H1 (cell line): ENCODE measurements at regions not wholly inside any gene's neighbourhood (a gene's known extent, or its start where the extent isn't known, plus 50 kb on each side); places are given as distances from the start of the nearest gene placed in this dataset.

Source experiments
- CTCF ChIA-PET: fragments of 300-600 bp; sonication (Branson Sonifier 250); formaldehyde crosslinking; loops from one replicate; lab custom pipeline; 2021; ENCODE audit not compliant: partially characterized antibody; lab: Charles Lee
- POLR2A ChIA-PET: fragments of 300-600 bp; sonication (Branson Sonifier 250); formaldehyde crosslinking; loops from one replicate; lab custom pipeline; 2021; ENCODE audit warnings: inconsistent platforms; ENCODE audit not compliant: partially characterized antibody; lab: Charles Lee
- DNase-seq, 2 experiments: peaks; one replicate each; pipeline versions ENCODE4 v3.0.0 to v3.0.0-alpha.2; 2010 to 2022; ENCODE audit warnings: low spot score in 2 of 2, low read depth in 1 of 2, mixed read lengths in 1 of 2
- FAIRE-seq: peaks from 2 replicates; lab custom pipeline; 2011; peaks lifted over from hg19 to GRCh38; lab: Jason Lieb, UNC
- H2AFZ ChIP-seq: 2 replicates; pipeline ENCODE4 v1.8.1; 2012; ENCODE audit warnings: low read length, inconsistent platforms
- H2AK5ac ChIP-seq: 2 replicates; pipeline ENCODE4 v1.6.1; 2013; ENCODE audit warnings: low read depth, low read length
- H2BK120ac ChIP-seq: replicated peaks from 2 replicates; pipeline ENCODE3; 2013; ENCODE audit warnings: low read depth, low read length, inconsistent platforms
- H2BK12ac ChIP-seq: 2 replicates; pipeline ENCODE4 v1.6.1; 2013; ENCODE audit warnings: low read depth, low read length
- H2BK15ac ChIP-seq: 2 replicates; pipeline ENCODE4 v1.6.1; 2013; ENCODE audit warnings: low read length
- H2BK20ac ChIP-seq: 2 replicates; pipeline ENCODE4 v1.6.1; 2013; ENCODE audit warnings: low read length
- H2BK5ac ChIP-seq: 2 replicates; pipeline ENCODE4 v1.6.1; 2013; ENCODE audit warnings: low read depth, low read length
- H3K14ac ChIP-seq: 2 replicates; pipeline ENCODE4 v1.6.1; 2013; ENCODE audit warnings: inconsistent platforms; ENCODE audit not compliant: insufficient read length
- H3K18ac ChIP-seq: 2 replicates; pipeline ENCODE4 v1.6.1; 2013; ENCODE audit warnings: low read length; ENCODE audit errors: extremely low read depth
- H3K23ac ChIP-seq: 2 replicates; pipeline ENCODE4 v1.6.1; 2013; ENCODE audit warnings: inconsistent platforms; ENCODE audit not compliant: insufficient read length
- H3K23me2 ChIP-seq: 2 replicates; pipeline ENCODE4 v1.6.1; 2013; ENCODE audit warnings: low read depth, low read length
- H3K27ac ChIP-seq: 2 replicates; pipeline ENCODE4 v1.6.1; 2011; ENCODE audit warnings: low read depth, low read length, inconsistent platforms
- H3K27me3 ChIP-seq, 4 experiments: replicated peaks in 1 of 4; 1 replicate in 1 of 4; 2 replicates in 3 of 4; pipeline versions ENCODE4 v1.6.1 to v1.8.1; 2011 to 2013; ENCODE audit warnings: low read length in 3 of 4, mild to moderate bottlenecking in 3 of 4, inconsistent platforms in 2 of 4, mixed read lengths in 2 of 4, moderate library complexity in 1 of 4; ENCODE audit not compliant: control insufficient read depth in 3 of 4, insufficient read depth in 3 of 4; ENCODE audit errors: extremely low read depth in 1 of 4
- H3K36me3 ChIP-seq, 4 experiments: 2 replicates each; pipeline versions ENCODE4 v1.6.1 to v1.8.1; 2011 to 2013; ENCODE audit warnings: mild to moderate bottlenecking in 4 of 4, low read length in 3 of 4, moderate library complexity in 2 of 4, control low read depth in 1 of 4, inconsistent platforms in 1 of 4; ENCODE audit not compliant: insufficient read depth in 4 of 4, control insufficient read depth in 2 of 4
- H3K4ac ChIP-seq: replicated peaks from 2 replicates; pipeline ENCODE3; 2013; ENCODE audit warnings: low read length, low read depth, mixed read lengths, inconsistent platforms; ENCODE audit not compliant: insufficient read length
- H3K4me1 ChIP-seq, 4 experiments: replicated peaks in 1 of 4; 1 replicate in 1 of 4; 2 replicates in 3 of 4; pipeline versions ENCODE4 v1.6.1 to v1.8.1; 2011 to 2013; ENCODE audit warnings: low read length in 3 of 4, inconsistent platforms in 2 of 4, mixed read lengths in 1 of 4; ENCODE audit not compliant: insufficient read depth in 4 of 4, control insufficient read depth in 3 of 4
- H3K4me2 ChIP-seq, 2 experiments: 2 replicates each; pipeline versions ENCODE4 v1.6.1 to v1.8.1; 2011 to 2013; ENCODE audit warnings: low read depth in 2 of 2, low read length in 2 of 2, control low read depth in 1 of 2, inconsistent platforms in 1 of 2, mild to moderate bottlenecking in 1 of 2; ENCODE audit not compliant: insufficient read depth in 1 of 2
- H3K4me3 ChIP-seq, 4 experiments: fragments of 200-600, 300-600 bp in 1 of 4; sonication (generic), shearing (Covaris generic), sonication (Bioruptor Twin) in 1 of 4; 2 replicates each; pipeline versions ENCODE4 v1.5.1 to v1.8.1; 2011 to 2016; ENCODE audit warnings: low read length in 4 of 4, low read depth in 3 of 4, control low read depth in 2 of 4, inconsistent platforms in 2 of 4, mild to moderate bottlenecking in 2 of 4, mixed read lengths in 1 of 4, moderate library complexity in 1 of 4; ENCODE audit not compliant: insufficient read depth in 2 of 4; ENCODE audit errors: extremely low read depth in 1 of 4
- H3K56ac ChIP-seq: replicated peaks from 2 replicates; pipeline ENCODE3; 2013; ENCODE audit warnings: low read depth, mild to moderate bottlenecking, mixed read lengths, low read length, inconsistent platforms; ENCODE audit not compliant: insufficient read length
- H3K79me1 ChIP-seq: 2 replicates; pipeline ENCODE4 v1.6.1; 2013; ENCODE audit warnings: low read depth, low read length, control low read depth
- H3K79me2 ChIP-seq, 2 experiments: 2 replicates each; pipeline versions ENCODE4 v1.6.1 to v1.8.1; 2012 to 2013; ENCODE audit warnings: low read length in 2 of 2, mild to moderate bottlenecking in 2 of 2, inconsistent platforms in 1 of 2; ENCODE audit not compliant: insufficient read depth in 2 of 2, control insufficient read depth in 1 of 2
- H3K9ac ChIP-seq, 4 experiments: replicated peaks in 1 of 4; 1 replicate in 1 of 4; 2 replicates in 3 of 4; pipeline versions ENCODE4 v1.6.1 to v1.8.1; 2011 to 2013; ENCODE audit warnings: low read depth in 3 of 4, low read length in 3 of 4, control low read depth in 2 of 4, mild to moderate bottlenecking in 2 of 4, moderate library complexity in 2 of 4, inconsistent platforms in 1 of 4; ENCODE audit errors: extremely low read depth in 1 of 4
- H3K9me3 ChIP-seq, 2 experiments: 2 replicates each; pipeline versions ENCODE4 v1.6.1 to v1.8.1; 2012 to 2013; ENCODE audit warnings: mild to moderate bottlenecking in 2 of 2, moderate library complexity in 2 of 2, control low read depth in 1 of 2, inconsistent platforms in 1 of 2, low read depth in 1 of 2, low read length in 1 of 2, mixed read lengths in 1 of 2; ENCODE audit not compliant: insufficient read depth in 2 of 2
- H4K20me1 ChIP-seq, 2 experiments: replicated peaks in 1 of 2; 2 replicates each; pipeline versions ENCODE3 to v1.8.1; 2011 to 2013; ENCODE audit warnings: inconsistent platforms in 2 of 2, low read length in 2 of 2, mild to moderate bottlenecking in 1 of 2; ENCODE audit not compliant: insufficient read depth in 2 of 2, control insufficient read depth in 1 of 2
- H4K5ac ChIP-seq: 2 replicates; pipeline ENCODE4 v1.6.1; 2013; ENCODE audit warnings: low read length, low read depth, mixed read lengths, inconsistent platforms; ENCODE audit not compliant: insufficient read length
- H4K8ac ChIP-seq: 2 replicates; pipeline ENCODE4 v1.8.0; 2013; ENCODE audit warnings: mild to moderate bottlenecking, moderate library complexity, low read length, inconsistent platforms; ENCODE audit not compliant: insufficient read depth; ENCODE audit errors: extremely low read depth
- H4K91ac ChIP-seq: replicated peaks from 2 replicates; pipeline ENCODE3; 2013; ENCODE audit warnings: low read length, mixed read lengths, inconsistent platforms; ENCODE audit not compliant: insufficient read length
- BACH1 ChIP-seq: IDR thresholded peaks from 2 replicates; pipeline ENCODE4 v1.6.1; 2012; ENCODE audit warnings: low read length, improper control_type of control experiment
- BCL11A ChIP-seq, 2 experiments: IDR thresholded peaks; one replicate each; pipeline ENCODE4 v1.6.1; 2011; ENCODE audit warnings: low read depth in 2 of 2, low read length in 2 of 2, mild to moderate bottlenecking in 2 of 2
- CBX5 ChIP-seq: fragments of 300-800, 300-1000 bp; sonication (generic); IDR thresholded peaks from 2 replicates; pipeline ENCODE4 v1.7.1; 2016; ENCODE audit warnings: antibody characterized with exemption, low read length, low read depth
- CHD1 ChIP-seq: IDR thresholded peaks from 2 replicates; pipeline ENCODE4 v1.6.1; 2012; ENCODE audit warnings: low read depth, low read length, improper control_type of control experiment
- CREB1 ChIP-seq: IDR thresholded peaks from 2 replicates; pipeline ENCODE4 v1.6.1; 2012; ENCODE audit warnings: inconsistent platforms
- EP300 ChIP-seq, 2 experiments: IDR thresholded peaks; 1 replicate in 1 of 2; 2 replicates in 1 of 2; pipeline ENCODE4 v1.6.1; 2011 to 2012; ENCODE audit warnings: low read depth in 2 of 2, low read length in 2 of 2, mild to moderate bottlenecking in 2 of 2, borderline replicate concordance in 1 of 2, inconsistent platforms in 1 of 2, moderate library complexity in 1 of 2
- HDAC2 ChIP-seq, 2 experiments: fragments of 300-600 bp in 1 of 2; sonication (generic) in 1 of 2; IDR thresholded peaks; 2 replicates each; pipeline ENCODE4 v1.6.1; 2011 to 2012; ENCODE audit warnings: low read depth in 2 of 2, low read length in 2 of 2, mild to moderate bottlenecking in 2 of 2, moderate library complexity in 2 of 2, borderline replicate concordance in 1 of 2, inconsistent platforms in 1 of 2
- JUN ChIP-seq: IDR thresholded peaks from 2 replicates; pipeline ENCODE4 v1.6.1; 2011; ENCODE audit warnings: low read depth, mild to moderate bottlenecking, improper control_type of control experiment, low read length
- NANOG ChIP-seq: IDR thresholded peaks from 2 replicates; pipeline ENCODE4 v1.6.1; 2011; ENCODE audit warnings: low read length, low read depth, mild to moderate bottlenecking, inconsistent platforms; ENCODE audit not compliant: insufficient read depth, poor library complexity, severe bottlenecking
- PHF8 ChIP-seq: fragments of 200-600 bp; sonication (generic); conservative IDR thresholded peaks from 2 replicates; pipeline ENCODE4 v1.7.1; 2012; ENCODE audit warnings: low read depth, mild to moderate bottlenecking, inconsistent platforms, low read length, moderate library complexity
- POLR2A ChIP-seq, 2 experiments: IDR thresholded peaks; 1 replicate in 1 of 2; 2 replicates in 1 of 2; pipeline ENCODE4 v1.6.1; 2011; ENCODE audit warnings: low read depth in 2 of 2, low read length in 2 of 2, mild to moderate bottlenecking in 2 of 2; ENCODE audit errors: control extremely low read depth in 1 of 2
- POLR2AphosphoS5 ChIP-seq: IDR thresholded peaks from 2 replicates; pipeline ENCODE4 v1.6.1; 2011; ENCODE audit warnings: low read depth, low read length
- POU5F1 ChIP-seq: IDR thresholded peaks from 2 replicates; pipeline ENCODE4 v1.6.1; 2011; ENCODE audit warnings: low read depth, mild to moderate bottlenecking, low read length, moderate library complexity
- SIRT6 ChIP-seq: IDR thresholded peaks from one replicate; pipeline ENCODE4 v1.7.1; 2012; ENCODE audit warnings: low read length, inconsistent platforms
- SIX5 ChIP-seq: IDR thresholded peaks from 2 replicates; pipeline ENCODE4 v1.6.1; 2011; ENCODE audit warnings: mild to moderate bottlenecking, low read depth, low read length
- SP2 ChIP-seq: IDR thresholded peaks from 2 replicates; pipeline ENCODE4 v1.6.1; 2012; ENCODE audit warnings: mild to moderate bottlenecking, low read length, inconsistent platforms
- YY1 ChIP-seq: IDR thresholded peaks from 2 replicates; pipeline ENCODE4 v1.6.1; 2011; ENCODE audit warnings: low read depth, mild to moderate bottlenecking, low read length
- WGBS, 2 experiments: shearing (Covaris generic) in 1 of 2; methylation state at CpG; one replicate each; pipeline versions ENCODE4 v1.1.6 to v1.1.7; 2013 to 2015; ENCODE audit warnings: low lambda C conversion rate in 2 of 2, mixed read lengths in 2 of 2, inconsistent platforms in 1 of 2, low coverage in 1 of 2, missing lambda C conversion rate in 1 of 2; ENCODE audit not compliant: insufficient replicate concordance in 2 of 2, insufficient coverage in 1 of 2, insufficient read length in 1 of 2; ENCODE audit errors: extremely low coverage in 1 of 2, missing lambda C conversion rate in 1 of 2; 5-methylcytosine and 5-hydroxymethylcytosine counted together

- H3K79me2 ChIP-seq: no peaks in the 10 kb centered on the region
- H2BK5ac ChIP-seq: no peak overlapping the region
- no peak overlapping the region for H2BK120ac ChIP-seq
- H3K4me3 ChIP-seq: no peak overlapping the region
- H3K27ac ChIP-seq: no peak overlapping the region
- H2BK12ac ChIP-seq: no peak overlapping the region
- H4K91ac ChIP-seq: no peak overlapping the region
- no peaks in the 10 kb centered on the region for H3K9me3 ChIP-seq
- H3K23ac ChIP-seq: no peak overlapping the region
- H3K4me2 ChIP-seq: no peak overlapping the region
- H2BK15ac ChIP-seq: no peak overlapping the region
- H4K8ac ChIP-seq: no peak overlapping the region
- no peaks in the 10 kb centered on the region for H3K27me3 ChIP-seq
- no peaks in the 10 kb centered on the region for H4K20me1 ChIP-seq
- H3K9ac ChIP-seq: no peak overlapping the region
- no peak overlapping the region for H2AFZ ChIP-seq
- no peak for DNase-seq
- H3K4me1 ChIP-seq: no peaks in the 10 kb centered on the region
- POLR2A ChIA-PET: no interaction called here
- CTCF ChIA-PET: no interaction called here
- no peak overlapping the region for H2BK20ac ChIP-seq
- no peak for FAIRE-seq
- 84% methylated on average over 3 of the region's 3 CpGs; no CpG with 5 or more reads in 1 of the 2 experiments for WGBS, 2 experiments
- no peaks in the 10 kb centered on the region for H3K23me2 ChIP-seq
- H3K56ac ChIP-seq: no peak overlapping the region
- no peak overlapping the region for H3K4ac ChIP-seq
- no peak overlapping the region for H2AK5ac ChIP-seq
- no peak overlapping the region for H3K14ac ChIP-seq
- H3K36me3 ChIP-seq: no peaks in the 10 kb centered on the region
- H3K18ac ChIP-seq: no peak overlapping the region
- H3K79me1 ChIP-seq: no peaks in the 10 kb centered on the region
- no peak overlapping the region for H4K5ac ChIP-seq
- no peak for TF ChIP-seq EP300 (IDR thresholded peaks at IDR 0.05; ENCODE audit: borderline replicate concordance in 1 of 2, low read depth in 2 of 2, low read length in 2 of 2)
- no peak for TF ChIP-seq CHD1
- TF ChIP-seq SIX5: no peak
- no peak for TF ChIP-seq CREB1
- TF ChIP-seq YY1: no peak
- no peak for TF ChIP-seq POU5F1
- no peak for TF ChIP-seq SIRT6
- TF ChIP-seq JUN: no peak
- TF ChIP-seq BACH1: no peak
- TF ChIP-seq BCL11A (IDR thresholded peaks at IDR 0.05; ENCODE audit: low read depth in 2 of 2, low read length in 2 of 2): no peak
- no peak for TF ChIP-seq NANOG
- TF ChIP-seq POLR2AphosphoS5: no peak
- TF ChIP-seq HDAC2 (IDR thresholded peaks at IDR 0.05; ENCODE audit: borderline replicate concordance in 1 of 2, low read depth in 2 of 2, low read length in 2 of 2): no peak
- TF ChIP-seq SP2: no peak
- TF ChIP-seq PHF8: no peak
- no peak for TF ChIP-seq POLR2A (IDR thresholded peaks at IDR 0.05; ENCODE audit: control extremely low read depth in 1 of 2, low read depth in 2 of 2, low read length in 2 of 2)
- no peak for TF ChIP-seq CBX5
These were observed 436.6 kb upstream of the GBE1 start for GRCh38 chr3:82198009-82198408.
